ENCODE measurements at regions not wholly inside any gene's neighbourhood (a gene's known extent, or its start where the extent isn't known, plus 50 kb on each side); places are given as distances from the start of the nearest gene placed in this dataset.

DNA sequence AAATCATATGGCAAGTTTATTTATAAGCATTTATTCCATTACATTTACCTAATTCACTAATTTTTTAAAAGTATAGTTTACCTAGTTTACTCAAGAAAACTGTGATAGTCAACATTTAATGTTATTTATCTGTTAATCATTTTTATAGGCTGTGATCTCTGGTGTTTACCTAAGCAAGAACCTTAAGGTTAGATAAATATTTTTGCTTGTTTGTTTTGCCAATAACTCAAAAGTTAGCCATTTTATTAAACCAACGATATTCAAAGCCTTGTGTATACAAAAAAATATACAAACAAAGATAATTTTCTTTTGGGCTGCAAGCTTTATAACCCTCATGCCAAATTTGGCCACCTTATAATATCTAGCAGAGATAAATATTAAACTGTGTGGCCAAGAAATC, 157.3 kb downstream of the SLCO1B3 start:
- no peak for DNase-seq (ENCODE audit: low read depth)

DNA sequence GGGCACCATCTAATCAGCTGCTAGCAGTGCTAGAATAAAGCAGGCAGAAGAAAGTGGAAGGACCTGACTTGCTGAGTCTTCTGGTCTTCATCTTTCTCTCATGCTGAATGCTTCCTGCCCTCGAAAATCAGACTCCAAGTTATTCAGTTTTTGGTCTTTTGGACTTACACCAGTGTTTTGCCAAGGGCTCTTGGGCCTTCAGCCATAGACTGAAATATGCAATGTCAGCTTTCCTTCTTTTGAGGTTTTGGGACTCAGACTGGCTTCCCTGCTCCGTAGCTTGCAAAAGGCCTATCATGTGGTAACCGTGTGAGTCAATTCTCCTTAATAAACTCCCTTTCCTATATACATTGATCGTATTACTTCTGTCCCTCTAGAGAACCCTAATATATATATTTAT, 159.3 kb downstream of the SLCO1B3 start:
- DNase-seq (ENCODE audit: low read depth), result no peak

DNA sequence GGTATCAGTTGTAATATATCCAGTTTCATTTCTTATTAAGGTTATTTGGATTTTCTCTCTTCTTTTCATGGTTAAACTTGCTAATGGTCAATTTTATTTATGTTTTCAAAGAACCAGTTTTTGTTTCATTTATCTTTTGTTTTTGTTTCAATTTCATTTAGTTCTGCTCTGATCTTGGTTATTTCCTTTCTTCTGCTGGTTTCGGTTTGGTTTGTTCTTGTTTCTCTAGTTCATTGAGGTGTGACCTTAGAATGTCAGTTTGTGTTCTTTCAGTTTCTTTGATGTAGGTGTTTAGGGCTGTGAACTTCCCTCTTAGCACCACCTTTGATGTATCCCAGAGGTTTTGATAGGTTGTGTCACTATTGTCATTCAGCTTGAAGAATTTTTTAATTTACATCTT, 145.6 kb upstream of the SLCO1B1 start:
- DNase-seq (ENCODE audit: low read depth), result no peak

DNA sequence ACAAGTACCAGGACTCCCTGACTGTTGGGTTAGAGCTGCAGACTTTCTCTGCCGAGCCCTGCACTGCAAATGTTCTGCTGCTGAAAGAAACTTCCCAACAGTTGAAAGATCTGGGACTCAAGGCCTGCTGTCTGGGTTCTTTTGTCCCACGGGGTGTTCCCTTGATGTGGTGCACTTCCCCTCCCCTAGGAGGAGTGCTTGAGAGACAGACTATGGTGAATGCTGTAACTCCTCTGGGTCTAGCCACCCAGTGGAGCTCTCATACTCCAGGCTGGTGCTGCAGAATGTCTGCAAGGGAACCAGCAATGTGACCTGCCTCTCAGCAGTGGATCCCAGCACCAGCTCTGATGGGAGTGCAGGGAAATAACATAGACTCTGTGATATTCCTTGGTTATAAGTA, 129.2 kb upstream of the SLCO1B1 start:
- no peak for DNase-seq (ENCODE audit: low read depth)

DNA sequence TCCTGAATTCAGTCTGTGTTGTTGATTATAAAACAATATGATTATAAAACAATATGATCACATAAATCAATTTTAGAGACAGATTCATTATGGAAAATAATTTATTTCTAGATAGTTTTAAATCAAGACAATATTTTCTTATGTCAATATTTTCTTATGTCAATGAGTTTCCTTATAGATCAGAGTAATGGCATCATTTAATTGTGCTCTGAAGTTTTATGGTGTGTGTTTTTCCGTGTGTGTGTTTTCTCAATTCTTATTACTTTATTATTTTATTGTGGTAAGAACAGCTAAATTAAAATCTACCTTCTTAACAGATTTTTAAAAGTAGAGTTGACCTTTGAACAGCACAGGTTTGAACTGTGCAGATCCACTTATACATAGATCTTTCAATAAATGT, 105.3 kb upstream of the SLCO1B1 start:
- no peak for DNase-seq (ENCODE audit: low read depth)

DNA sequence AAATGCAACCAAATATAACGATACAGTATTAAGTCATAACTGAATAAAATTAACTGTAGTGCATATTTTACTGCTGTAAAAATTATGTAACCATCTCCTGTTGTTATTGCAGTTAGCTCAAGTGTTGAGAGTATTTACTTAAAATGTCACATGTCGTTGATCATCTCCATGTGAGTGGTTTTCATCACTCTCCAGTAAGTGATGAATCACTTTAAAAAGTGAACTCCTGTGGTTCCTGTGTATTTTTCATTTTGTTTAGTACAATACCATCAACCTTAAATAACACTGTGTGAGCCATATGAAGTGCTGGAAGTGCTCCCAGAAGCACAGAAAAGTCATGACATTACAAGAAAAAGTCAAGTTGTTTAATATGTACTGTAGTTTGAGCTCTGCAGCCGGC, 104.7 kb upstream of the SLCO1B1 start:
- no peak for DNase-seq (ENCODE audit: low read depth)

DNA sequence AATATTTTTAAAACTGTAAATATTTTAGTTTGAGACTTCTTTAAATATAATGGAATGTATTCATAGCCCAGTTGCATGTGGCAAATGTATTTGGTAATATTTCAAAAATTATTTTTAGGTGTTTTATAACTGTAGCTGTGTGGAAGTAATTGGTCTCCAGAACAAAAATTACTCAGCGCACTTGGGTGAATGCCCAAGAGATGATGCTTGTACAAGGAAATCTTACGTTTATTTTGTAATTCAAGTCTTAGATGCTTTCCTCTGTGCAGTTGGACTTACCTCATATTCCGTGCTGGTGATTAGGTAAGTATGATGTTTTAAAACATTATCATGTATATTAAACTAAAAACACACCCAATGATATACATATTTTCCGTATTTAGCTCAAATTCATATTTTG, 76.7 kb upstream of the SLCO1B1 start:
- no peak for DNase-seq (ENCODE audit: low read depth)

DNA sequence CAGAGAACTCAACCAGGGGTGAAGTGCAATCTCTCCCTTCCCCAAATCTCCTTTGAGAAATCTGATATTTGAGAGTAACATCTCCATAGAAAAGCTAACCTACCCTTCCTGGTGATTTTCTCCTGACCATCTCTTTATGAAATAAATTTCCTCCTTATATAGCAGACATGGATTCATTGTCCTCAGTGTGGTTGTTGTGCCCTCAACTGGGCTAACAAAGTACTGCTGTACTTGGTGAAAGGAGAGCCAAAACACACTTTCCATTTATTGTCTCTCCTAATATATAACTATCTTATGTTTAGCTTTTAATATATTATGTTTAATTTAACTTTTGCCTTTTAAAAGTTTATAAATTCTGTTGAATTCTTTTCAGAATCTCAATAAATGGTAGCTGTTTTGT, 65.1 kb upstream of the SLCO1B1 start:
- DNase-seq (ENCODE audit: low read depth), result peak; percentile 1

DNA sequence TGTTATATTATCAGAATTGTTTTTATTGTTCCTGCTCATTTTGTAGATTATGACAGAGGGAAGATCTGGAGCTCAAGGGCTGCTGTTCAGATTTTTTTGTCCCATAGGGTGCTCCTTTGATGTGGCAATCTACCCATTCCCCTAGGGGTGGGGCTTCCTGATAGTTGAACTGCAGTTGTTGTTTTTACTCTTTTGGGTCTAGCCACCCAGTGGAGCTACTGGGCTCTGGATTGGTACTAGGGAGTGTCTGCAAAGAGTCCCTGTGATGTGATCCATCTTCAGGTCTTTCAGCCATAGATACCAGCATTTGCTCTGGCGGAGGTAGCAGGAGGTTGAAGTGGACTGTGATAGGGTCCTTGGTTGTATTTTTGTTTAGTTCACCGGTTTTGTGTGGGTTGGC, 57.9 kb upstream of the SLCO1B1 start:
- peak; percentile 16 for DNase-seq (ENCODE audit: low read depth)

DNA sequence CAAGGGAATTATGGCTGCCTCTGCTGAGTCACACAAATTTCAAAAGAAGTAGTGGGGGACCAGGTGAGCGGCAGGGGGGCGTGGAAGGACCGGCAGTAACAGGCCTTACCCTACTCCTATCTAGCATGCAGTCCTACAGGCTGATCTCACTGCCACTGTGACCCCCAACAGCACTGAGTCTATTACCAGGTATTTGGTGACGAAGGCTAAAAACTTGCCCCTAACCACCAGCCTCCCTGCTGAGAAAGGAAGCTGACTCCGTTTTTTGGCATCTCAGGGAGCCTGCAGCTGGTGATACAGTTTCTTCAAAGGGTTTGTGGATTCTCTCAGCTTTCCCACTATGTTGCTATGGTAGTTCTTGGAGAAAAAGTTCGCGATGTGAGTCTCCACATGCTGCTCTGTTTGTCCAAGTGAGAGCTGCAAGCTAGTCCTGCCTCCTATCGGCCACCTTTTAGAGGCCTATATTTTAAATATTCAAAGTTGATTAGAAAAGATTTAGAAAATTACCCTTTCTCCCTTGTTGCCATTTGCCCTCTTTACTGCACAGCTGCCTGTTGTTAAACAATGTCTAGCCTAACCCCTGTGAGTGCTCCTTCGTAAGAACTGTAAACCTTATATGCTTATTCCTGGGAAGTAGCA, 57.1 kb upstream of the SLCO1B1 start:
- peak; percentile 76 for DNase-seq (ENCODE audit: low read depth)
